Activated T-helper 1 cell treated with anti-CD3 and anti-CD28 coated beads, Interleukin-2, amount 50 U/mL, for 16 hours (primary cell): ENCODE measurements at regions not wholly inside any gene's neighbourhood (a gene's known extent, or its start where the extent isn't known, plus 50 kb on each side); places are given as distances from the start of the nearest gene placed in this dataset.

Experiments
- DNase-seq, 2 donors: peaks; one replicate each; pipeline ENCODE4 v3.0.0-alpha.2; 2020; ENCODE audit warnings: low read depth in 1 of 2, low spot score in 1 of 2

DNA sequence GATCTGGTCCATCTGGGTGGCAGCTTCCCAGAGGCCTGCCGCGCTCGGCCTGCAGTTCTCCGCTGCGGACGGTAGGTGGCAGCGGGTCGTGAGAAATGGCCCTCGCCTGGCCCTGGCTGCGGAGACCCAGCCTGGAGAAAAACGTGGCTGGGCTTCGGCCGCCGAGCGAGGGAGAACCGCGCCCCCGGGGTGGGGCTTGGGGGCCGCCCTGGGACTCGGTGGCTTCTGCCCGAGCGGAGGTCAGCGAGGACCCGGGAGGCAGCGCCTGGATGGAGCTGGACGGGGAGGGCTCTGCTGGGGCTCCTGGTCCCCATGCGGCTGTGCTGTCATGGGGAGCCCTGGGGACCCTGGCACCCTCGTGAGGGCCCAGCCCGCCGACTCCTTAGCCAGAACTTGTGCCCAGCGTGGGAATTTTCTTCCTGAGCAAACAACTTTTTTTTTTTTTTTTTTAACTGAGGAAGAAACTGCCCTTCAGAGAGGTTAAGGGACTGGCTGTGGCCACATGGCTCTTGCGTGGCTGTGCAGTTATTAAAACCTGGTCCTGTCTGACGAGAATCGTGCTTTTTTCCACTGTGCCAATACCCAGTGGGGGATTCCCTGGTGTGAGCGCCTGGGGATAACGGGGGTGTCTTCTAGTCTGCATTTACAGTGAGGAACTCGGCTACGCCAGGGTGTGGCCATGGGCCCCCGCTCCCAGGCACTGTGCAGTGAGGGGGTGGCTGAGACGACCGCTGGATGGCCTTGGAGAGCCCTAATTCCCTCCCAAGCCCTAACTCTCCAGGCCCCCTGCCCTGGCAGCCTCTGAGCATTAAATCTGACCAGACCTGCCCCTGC lies 535.6 kb downstream of the INSC start:
- DNase-seq = peak; percentile 20 to 31

GRCh38 chr11:15651033-15651432 lies 536.3 kb downstream of the INSC start:
- DNase-seq = no peak

DNA sequence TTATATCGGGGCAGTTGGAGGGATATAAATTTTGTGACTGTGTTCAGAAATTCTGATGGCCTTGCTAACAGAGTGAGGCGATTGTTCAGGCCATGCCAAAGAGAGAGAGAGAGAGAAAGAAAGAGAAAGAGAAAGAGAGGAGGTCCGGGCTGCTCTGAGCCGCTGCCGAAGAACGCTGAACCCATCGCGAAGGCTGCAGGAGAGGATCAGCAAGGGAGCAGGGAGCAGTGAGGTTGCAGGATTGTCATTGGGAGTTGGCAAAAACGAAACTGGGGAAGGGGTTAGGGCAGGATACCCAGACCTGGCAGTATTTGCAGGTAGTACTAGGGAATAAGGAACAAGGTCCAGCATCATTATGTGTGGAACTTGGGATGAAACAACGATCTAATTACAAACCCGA lies 537.1 kb downstream of the INSC start:
- DNase-seq = no peak

GRCh38 chr11:15653191-15653710 lies 538.5 kb downstream of the INSC start:
- DNase-seq = no peak

DNA sequence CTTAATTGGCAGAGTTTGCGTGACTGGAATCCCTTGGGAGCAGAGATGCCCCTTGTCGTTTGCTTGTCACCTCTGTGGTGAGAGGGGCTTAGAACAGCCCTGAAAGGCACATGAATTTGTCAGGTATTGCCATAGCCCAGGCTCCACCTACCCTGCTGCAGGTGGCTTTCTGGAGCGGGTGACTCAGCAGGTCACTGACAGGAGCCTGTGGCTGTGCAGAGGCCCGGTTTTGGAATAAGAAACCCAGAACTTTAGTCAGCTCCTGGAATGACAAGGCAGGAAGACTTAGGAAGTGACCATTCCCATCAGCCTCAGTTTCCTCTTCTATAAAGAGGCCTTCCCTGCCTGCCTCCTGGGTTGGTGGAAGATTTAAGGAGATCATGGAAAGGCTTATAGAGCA lies 539.7 kb downstream of the INSC start:
- no peak for DNase-seq

DNA sequence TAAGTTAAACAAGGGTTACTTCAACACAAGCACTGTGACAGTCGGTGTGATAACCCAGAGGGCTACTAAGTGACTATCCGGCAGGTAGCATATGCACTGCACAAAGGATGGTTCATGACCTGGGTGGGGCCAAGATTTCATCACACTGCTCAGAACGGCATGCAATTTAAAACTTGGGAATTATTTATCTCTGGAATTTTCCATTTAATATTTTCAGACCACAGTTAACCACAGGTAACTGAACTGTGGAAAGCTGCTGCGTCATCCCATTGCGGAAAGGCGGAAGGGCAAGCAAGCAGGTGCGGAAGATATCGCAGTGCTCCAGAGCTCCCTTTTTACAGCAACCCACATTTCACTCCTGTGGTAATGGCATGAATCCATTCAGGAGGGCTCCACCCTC lies 540.8 kb downstream of the INSC start:
- DNase-seq = no peak

DNA sequence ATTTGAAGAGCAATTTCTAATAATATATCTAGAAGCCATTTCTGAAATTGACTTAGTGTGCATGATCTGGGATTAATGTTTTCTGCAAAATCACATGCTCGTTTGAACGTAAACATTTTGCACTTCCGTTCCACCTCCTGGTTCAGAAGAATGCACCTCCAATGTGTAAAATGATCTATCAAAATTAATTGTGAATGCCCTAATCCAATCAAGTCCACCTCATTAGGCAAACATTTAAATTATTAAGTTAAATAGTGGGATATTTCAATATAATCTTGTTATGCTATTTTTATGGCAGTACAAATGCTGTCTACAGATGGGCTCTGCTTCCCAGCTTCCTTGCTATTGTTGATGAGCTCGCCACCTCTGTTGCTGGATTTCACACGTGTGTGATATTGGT lies 542.5 kb downstream of the INSC start:
- no peak for DNase-seq

DNA sequence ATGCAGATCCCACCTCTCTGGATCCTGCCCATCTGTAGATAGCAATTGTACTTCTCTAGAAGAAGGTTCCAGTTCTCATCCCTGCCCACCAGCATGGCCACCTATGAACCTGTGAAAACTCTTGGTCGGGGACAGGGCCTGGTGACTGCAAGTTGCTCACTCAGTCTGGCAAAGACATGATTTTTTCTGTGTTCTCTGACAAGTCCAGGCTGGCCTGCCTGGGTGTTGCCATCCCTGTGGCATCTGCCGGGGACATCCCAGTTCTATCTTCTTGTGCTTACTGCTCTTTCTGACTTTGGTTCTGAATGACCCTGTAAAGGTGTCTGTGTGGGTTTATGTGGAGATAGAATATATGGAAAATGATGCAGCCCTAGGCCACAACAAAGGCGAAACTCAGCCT lies 545.8 kb downstream of the INSC start:
- no peak for DNase-seq

- DNase-seq = no peak
These were observed 547.6 kb downstream of the INSC start for GRCh38 chr11:15662285-15662684.

DNA sequence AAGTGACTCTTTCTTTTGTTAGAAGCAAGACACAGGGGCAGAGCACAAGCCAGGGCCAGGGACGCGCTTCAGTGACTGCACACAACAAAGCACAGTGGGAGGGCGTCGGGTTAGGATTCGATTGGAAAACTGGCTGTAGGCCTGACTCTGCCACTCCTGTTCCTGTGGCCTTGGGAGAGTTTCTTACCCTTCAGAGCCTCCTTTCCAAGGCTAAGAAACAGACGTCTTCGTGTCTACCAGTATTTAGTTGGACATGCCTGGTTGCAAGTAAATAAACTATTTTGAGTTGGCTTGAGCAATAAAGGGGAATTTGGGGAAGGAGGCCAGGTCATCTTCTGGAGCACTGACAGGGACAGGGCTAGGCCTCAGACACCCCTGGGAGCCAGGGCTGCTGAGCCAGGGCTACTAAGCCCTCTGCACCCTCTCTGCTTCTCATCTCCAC lies 549.1 kb downstream of the INSC start:
- no peak for DNase-seq

DNA sequence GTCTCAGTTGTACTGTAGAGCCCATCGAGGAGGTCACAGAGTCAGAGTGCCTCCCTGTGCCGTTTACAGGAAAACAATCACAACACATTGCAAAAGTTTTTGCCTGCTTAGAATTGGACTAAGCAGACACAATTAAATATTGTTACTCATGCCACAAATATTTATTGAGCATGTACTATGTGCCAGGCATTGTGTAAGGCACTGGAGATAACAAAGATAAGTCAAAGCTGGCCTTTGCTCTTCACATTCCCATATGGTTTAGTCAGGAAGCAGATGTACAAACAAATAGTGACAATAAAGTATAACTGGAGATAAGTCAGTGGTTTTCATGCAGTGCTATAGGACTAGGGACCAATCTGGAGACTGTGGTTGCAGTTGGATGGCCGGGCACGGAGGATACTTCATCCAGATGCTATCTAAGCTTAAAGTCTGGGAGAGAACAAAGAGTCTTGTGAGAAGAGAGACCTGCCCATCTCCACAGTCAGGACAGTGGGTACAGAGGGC lies 550.7 kb downstream of the INSC start:
- no peak for DNase-seq

DNA sequence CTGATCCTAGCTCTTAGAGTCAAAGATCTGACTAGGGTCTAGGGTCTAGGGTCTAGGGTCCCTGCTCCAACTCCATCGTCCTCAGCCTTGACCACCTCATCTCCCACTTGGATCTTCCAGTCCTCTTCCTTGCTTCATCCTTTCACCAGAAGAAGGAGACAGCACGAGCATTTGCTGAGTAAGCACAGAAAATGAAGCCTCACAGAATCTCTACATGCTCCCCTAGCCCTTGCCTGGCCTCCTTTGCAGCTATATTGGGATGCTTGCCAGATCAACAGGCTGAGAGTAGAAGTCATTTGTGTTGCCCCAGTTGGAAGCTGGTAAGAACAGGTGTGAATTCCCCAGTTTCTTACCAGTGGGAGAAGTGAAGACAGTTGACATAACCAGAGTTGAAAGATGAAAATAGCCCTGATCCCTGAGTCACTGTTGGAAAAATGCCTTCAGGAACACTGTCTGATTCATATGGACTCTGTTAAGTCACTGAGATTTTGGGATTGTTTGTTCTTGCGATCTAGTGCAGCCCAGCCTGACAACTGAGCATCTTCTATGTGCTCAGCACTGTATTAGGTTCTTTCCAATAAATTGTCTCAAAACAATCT lies 552.5 kb downstream of the INSC start:
- DNase-seq = no peak

DNA sequence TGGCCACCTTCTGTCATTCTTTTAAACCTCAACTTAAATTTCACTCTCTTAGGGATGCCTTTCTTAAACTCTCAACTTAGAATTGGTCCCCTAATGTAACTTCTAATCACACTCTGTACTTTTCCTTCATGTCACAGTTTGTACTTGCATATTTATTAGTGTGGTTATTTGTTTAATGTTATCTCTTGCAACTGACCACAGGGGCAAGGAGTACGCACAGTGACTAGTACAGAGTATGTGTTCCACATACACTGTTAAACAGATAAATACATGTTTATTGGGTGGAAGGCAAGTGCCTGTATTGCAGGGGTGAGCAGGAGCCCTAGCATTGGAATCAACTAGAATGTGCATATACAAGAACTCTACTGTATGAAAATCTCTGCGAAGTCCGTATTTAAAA lies 554.0 kb downstream of the INSC start:
- DNase-seq = no peak

DNA sequence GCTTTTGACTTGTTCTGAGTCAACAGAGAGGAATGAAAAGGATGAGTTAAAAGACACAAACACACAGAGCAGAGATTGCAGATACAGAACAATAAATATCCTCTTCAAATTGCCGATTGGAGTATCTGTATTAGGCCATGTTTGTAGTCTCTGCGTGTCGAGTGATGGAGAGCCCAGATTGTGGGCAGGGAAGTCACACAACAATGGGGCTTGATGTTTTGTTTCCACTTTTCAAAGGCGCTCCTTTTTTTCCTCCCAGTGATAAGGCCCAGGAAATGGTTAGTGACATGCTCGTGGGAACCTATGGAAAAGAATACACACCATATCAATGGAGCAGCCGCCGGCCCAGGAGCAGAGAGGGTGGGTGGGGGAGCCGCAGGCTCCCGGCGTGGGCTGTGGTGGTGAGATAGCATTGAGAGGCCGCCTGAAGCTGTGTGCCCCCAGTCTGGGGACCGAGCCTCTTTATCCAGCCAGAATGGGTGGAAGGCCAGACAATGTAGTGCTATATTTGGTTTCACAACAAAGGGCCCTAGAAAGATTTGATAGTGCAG lies 555.9 kb downstream of the INSC start:
- DNase-seq = no peak

GRCh38 chr11:15671216-15671615 lies 556.5 kb downstream of the INSC start:
- DNase-seq = no peak

DNA sequence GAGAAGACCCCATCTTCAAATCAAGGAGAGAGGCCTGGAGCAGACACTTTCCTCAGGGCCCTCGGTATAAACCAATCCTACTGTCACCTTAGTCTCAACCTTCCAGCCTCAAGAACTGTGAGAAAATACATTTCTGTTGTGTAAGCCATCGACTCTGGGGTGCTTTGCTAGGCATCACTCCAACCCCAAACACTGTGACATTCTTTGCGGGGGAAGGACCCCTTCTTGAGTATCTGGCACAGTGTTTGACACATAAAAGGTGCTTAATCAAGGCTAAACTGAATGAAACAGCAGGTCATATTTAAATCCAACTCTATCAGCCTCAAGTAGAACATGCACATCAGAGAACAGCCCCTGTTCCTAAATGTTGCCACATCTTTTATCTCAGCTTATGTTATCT lies 558.1 kb downstream of the INSC start:
- no peak for DNase-seq

DNA sequence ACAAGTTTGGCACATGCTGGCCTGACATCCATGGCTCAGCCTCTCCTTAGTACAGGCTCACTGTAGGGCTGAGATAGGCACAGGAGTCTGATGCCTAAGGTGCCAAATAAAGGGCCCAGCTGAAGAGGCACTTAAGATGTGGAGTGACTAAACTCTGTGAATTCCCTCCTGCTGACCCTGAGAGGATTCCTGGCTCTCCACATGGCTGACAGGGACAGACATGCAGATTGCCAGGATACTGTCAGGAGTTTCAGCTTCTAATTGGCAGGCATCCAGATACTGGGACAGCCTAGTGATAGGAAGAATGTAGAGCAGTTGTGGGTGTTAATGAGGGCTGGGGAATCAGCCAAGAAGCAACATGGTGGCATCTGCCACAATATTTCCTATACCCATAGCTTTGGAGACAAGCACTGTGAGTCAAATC lies 558.7 kb downstream of the INSC start:
- no peak for DNase-seq

DNA sequence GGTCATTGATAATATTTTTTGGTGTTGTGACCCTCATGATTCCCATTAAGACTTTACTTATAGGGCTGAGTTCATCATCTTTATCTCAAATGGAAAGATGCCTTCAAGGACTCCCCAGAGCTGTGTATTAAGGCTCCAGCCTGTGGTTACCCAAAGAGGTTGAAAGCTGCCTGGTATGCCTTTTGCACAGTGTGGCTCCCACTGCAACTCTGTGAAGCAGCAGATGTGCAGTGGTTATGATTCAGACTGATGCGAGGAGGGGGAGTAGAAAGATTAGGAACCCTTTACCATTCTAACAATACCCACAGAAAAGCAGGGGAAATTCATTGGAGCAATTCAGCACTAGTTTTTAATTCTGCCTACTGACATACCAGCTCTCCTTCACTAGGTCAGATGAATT lies 560.0 kb downstream of the INSC start:
- DNase-seq = no peak

- no peak for DNase-seq
These were observed 561.0 kb downstream of the INSC start for GRCh38 chr11:15675683-15676082.

DNA sequence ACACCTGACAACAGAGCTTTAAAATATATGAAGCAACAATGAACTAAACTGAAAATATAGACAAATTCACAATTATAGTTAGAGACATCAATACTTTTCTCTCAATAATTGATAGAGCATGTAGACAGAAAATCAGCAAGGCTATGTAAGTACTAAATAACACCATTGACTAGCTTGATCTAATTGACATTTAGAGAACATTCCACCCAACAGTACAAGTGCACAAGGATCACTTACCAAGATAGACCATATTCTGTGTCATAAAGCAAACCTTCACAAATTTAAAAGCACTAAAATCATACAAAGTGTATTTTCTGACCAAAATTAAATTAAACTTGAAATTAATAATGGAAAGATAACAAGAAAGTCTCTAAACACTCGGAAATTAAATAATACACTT lies 562.5 kb downstream of the INSC start:
- no peak for DNase-seq

- no peak for DNase-seq
These were observed 568.8 kb downstream of the INSC start for GRCh38 chr11:15683528-15683927.

GRCh38 chr11:15685306-15685705 lies 570.6 kb downstream of the INSC start:
- no peak for DNase-seq
